ENCODE measurements at regions not wholly inside any gene's neighbourhood (a gene's known extent, or its start where the extent isn't known, plus 50 kb on each side); places are given as distances from the start of the nearest gene placed in this dataset.
"Not testable (repeated sequence)": the region's sequence is repeated elsewhere in the genome, so short reads cannot be mapped to it uniquely, and the experiment has no call there.

- H3K9me3 ChIP-seq (ENCODE audit: insufficient read depth, low read length); H3K36me3 ChIP-seq (replicated peaks; ENCODE audit: low read depth, low read length); H3K4me3 ChIP-seq (ENCODE audit: low read length); H3K79me2 ChIP-seq (ENCODE audit: low read length); H3K4me1 ChIP-seq (ENCODE audit: low read length); H3K27ac ChIP-seq (ENCODE audit: low read length); H3K4me2 ChIP-seq (ENCODE audit: low read length); H3K27me3 ChIP-seq (ENCODE audit: low read depth, low read length); H4K20me1 ChIP-seq (ENCODE audit: insufficient read depth, low read length); H2AFZ ChIP-seq (ENCODE audit: low read depth, low read length); H3K9ac ChIP-seq (ENCODE audit: low read length): not testable (repeated sequence)
Measured at GRCh38 chrX:63209128-63209527, 142.0 kb downstream of the SPIN4 start.

- H3K9ac ChIP-seq (ENCODE audit: low read length); H4K20me1 ChIP-seq (ENCODE audit: insufficient read depth, low read length); H3K4me1 ChIP-seq (ENCODE audit: low read length); H3K27me3 ChIP-seq (ENCODE audit: low read depth, low read length); H3K27ac ChIP-seq (ENCODE audit: low read length); H3K36me3 ChIP-seq (replicated peaks; ENCODE audit: low read depth, low read length); H3K4me2 ChIP-seq (ENCODE audit: low read length); H2AFZ ChIP-seq (ENCODE audit: low read depth, low read length); H3K4me3 ChIP-seq (ENCODE audit: low read length); H3K9me3 ChIP-seq (ENCODE audit: insufficient read depth, low read length); H3K79me2 ChIP-seq (ENCODE audit: low read length): not testable (repeated sequence)
Measured at GRCh38 chrX:63204266-63205074, 146.7 kb downstream of the SPIN4 start.

GRCh38 chrX:63201987-63202386, 149.1 kb downstream of the SPIN4 start:
- not testable (repeated sequence) for H2AFZ ChIP-seq (ENCODE audit: low read depth, low read length); H4K20me1 ChIP-seq (ENCODE audit: insufficient read depth, low read length); H3K79me2 ChIP-seq (ENCODE audit: low read length); H3K4me1 ChIP-seq (ENCODE audit: low read length); H3K27me3 ChIP-seq (ENCODE audit: low read depth, low read length); H3K27ac ChIP-seq (ENCODE audit: low read length); H3K36me3 ChIP-seq (replicated peaks; ENCODE audit: low read depth, low read length); H3K9me3 ChIP-seq (ENCODE audit: insufficient read depth, low read length); H3K9ac ChIP-seq (ENCODE audit: low read length); H3K4me3 ChIP-seq (ENCODE audit: low read length); H3K4me2 ChIP-seq (ENCODE audit: low read length)

- H3K27ac ChIP-seq (ENCODE audit: low read length); H4K20me1 ChIP-seq (ENCODE audit: insufficient read depth, low read length); H3K4me1 ChIP-seq (ENCODE audit: low read length); H3K9me3 ChIP-seq (ENCODE audit: insufficient read depth, low read length); H3K4me3 ChIP-seq (ENCODE audit: low read length); H2AFZ ChIP-seq (ENCODE audit: low read depth, low read length); H3K36me3 ChIP-seq (replicated peaks; ENCODE audit: low read depth, low read length); H3K9ac ChIP-seq (ENCODE audit: low read length); H3K4me2 ChIP-seq (ENCODE audit: low read length); H3K27me3 ChIP-seq (ENCODE audit: low read depth, low read length); H3K79me2 ChIP-seq (ENCODE audit: low read length): not testable (repeated sequence)
Measured at GRCh38 chrX:63198693-63199092, 152.4 kb downstream of the SPIN4 start.

- H3K9ac ChIP-seq (ENCODE audit: low read length); H3K27ac ChIP-seq (ENCODE audit: low read length); H3K4me1 ChIP-seq (ENCODE audit: low read length); H3K27me3 ChIP-seq (ENCODE audit: low read depth, low read length); H3K79me2 ChIP-seq (ENCODE audit: low read length); H3K4me3 ChIP-seq (ENCODE audit: low read length); H3K36me3 ChIP-seq (replicated peaks; ENCODE audit: low read depth, low read length); H2AFZ ChIP-seq (ENCODE audit: low read depth, low read length); H4K20me1 ChIP-seq (ENCODE audit: insufficient read depth, low read length); H3K4me2 ChIP-seq (ENCODE audit: low read length); H3K9me3 ChIP-seq (ENCODE audit: insufficient read depth, low read length): not testable (repeated sequence)
Measured at GRCh38 chrX:63192366-63193041, 158.6 kb downstream of the SPIN4 start.

GRCh38 chrX:63186137-63186536, 165.0 kb downstream of the SPIN4 start:
- no peaks in the 10 kb centered on the region for H3K79me2 ChIP-seq (ENCODE audit: low read length)
- H2AFZ ChIP-seq (ENCODE audit: low read depth, low read length), result no peak overlapping the region
- no peaks in the 10 kb centered on the region for H3K27me3 ChIP-seq (ENCODE audit: low read depth, low read length)
- H3K36me3 ChIP-seq (replicated peaks; ENCODE audit: low read depth, low read length), result no peaks in the 10 kb centered on the region
- no peak overlapping the region for H3K4me2 ChIP-seq (ENCODE audit: low read length)
- no peaks in the 10 kb centered on the region for H4K20me1 ChIP-seq (ENCODE audit: insufficient read depth, low read length)
- H3K9me3 ChIP-seq (ENCODE audit: insufficient read depth, low read length), result no peaks in the 10 kb centered on the region
- H3K4me3 ChIP-seq (ENCODE audit: low read length), result no peak overlapping the region
- H3K27ac ChIP-seq (ENCODE audit: low read length), result no peak overlapping the region
- H3K4me1 ChIP-seq (ENCODE audit: low read length), result no peaks in the 10 kb centered on the region
- H3K9ac ChIP-seq (ENCODE audit: low read length), result no peak overlapping the region
- TF ChIP-seq CTCF (IDR thresholded peaks at IDR 0.05; ENCODE audit: low read depth, low read length) (no peak), EZH2phosphoT487 (IDR thresholded peaks at IDR 0.05; ENCODE audit: low read depth) (no peak)

- H3K9me3 ChIP-seq (ENCODE audit: insufficient read depth, low read length); H3K36me3 ChIP-seq (replicated peaks; ENCODE audit: low read depth, low read length); H3K4me1 ChIP-seq (ENCODE audit: low read length); H4K20me1 ChIP-seq (ENCODE audit: insufficient read depth, low read length); H3K9ac ChIP-seq (ENCODE audit: low read length); H3K4me3 ChIP-seq (ENCODE audit: low read length); H3K27ac ChIP-seq (ENCODE audit: low read length); H3K27me3 ChIP-seq (ENCODE audit: low read depth, low read length); H2AFZ ChIP-seq (ENCODE audit: low read depth, low read length); H3K4me2 ChIP-seq (ENCODE audit: low read length); H3K79me2 ChIP-seq (ENCODE audit: low read length): not testable (repeated sequence)
Measured at GRCh38 chrX:63179852-63180251, 171.3 kb downstream of the SPIN4 start.

- not testable (repeated sequence) for H3K27me3 ChIP-seq (ENCODE audit: low read depth, low read length); H3K4me3 ChIP-seq (ENCODE audit: low read length); H3K36me3 ChIP-seq (replicated peaks; ENCODE audit: low read depth, low read length); H3K4me1 ChIP-seq (ENCODE audit: low read length); H3K9me3 ChIP-seq (ENCODE audit: insufficient read depth, low read length); H3K4me2 ChIP-seq (ENCODE audit: low read length); H4K20me1 ChIP-seq (ENCODE audit: insufficient read depth, low read length); H3K79me2 ChIP-seq (ENCODE audit: low read length); H3K9ac ChIP-seq (ENCODE audit: low read length); H3K27ac ChIP-seq (ENCODE audit: low read length); H2AFZ ChIP-seq (ENCODE audit: low read depth, low read length)
Measured at GRCh38 chrX:63176578-63176977, 174.6 kb downstream of the SPIN4 start.
